Suprapubic skin (tissue), 3 donors: ENCODE measurements at regions not wholly inside any gene's neighbourhood (a gene's known extent, or its start where the extent isn't known, plus 50 kb on each side); places are given as distances from the start of the nearest gene placed in this dataset.

Experiments used
- EP300 ChIP-seq: sonication (generic); formaldehyde crosslinking; IDR thresholded peaks from one replicate; pipeline ENCODE4 v1.6.1; 2017; ENCODE audit warnings: antibody characterized with exemption
- TF ChIP-seq, protein P1 (sequence below), 2 donors: fragments of 200-600 bp in 1 of 2; fragments of 450-650 bp in 1 of 2; sonication (generic) in 1 of 2; IDR thresholded peaks; one replicate each; pipeline ENCODE4 v1.5.1; 2016 to 2019; ENCODE audit warnings: antibody characterized with exemption in 2 of 2, mild to moderate bottlenecking in 1 of 2, moderate library complexity in 1 of 2

DNA sequence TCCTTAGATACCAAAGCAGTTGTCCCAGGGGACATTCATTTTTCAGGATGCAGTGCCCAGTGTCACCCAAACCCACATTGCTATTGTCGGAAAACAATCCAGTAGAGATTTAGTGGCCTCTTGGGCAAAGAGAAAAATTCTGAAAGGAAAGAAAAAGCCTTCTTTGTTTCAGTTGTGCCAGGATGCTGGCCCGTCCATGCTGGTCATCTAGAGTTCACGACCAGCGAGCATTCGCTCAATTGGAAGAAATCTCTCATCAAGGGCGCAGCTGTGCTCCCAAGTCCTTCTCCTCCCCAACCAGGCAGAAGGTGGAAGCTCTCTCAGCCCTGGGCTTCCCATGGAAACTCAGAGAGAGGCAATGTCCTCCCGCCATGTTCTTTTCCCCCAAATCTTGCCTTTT is 123.7 kb downstream of the MTHFS start:
- TF ChIP-seq, protein P1, sequence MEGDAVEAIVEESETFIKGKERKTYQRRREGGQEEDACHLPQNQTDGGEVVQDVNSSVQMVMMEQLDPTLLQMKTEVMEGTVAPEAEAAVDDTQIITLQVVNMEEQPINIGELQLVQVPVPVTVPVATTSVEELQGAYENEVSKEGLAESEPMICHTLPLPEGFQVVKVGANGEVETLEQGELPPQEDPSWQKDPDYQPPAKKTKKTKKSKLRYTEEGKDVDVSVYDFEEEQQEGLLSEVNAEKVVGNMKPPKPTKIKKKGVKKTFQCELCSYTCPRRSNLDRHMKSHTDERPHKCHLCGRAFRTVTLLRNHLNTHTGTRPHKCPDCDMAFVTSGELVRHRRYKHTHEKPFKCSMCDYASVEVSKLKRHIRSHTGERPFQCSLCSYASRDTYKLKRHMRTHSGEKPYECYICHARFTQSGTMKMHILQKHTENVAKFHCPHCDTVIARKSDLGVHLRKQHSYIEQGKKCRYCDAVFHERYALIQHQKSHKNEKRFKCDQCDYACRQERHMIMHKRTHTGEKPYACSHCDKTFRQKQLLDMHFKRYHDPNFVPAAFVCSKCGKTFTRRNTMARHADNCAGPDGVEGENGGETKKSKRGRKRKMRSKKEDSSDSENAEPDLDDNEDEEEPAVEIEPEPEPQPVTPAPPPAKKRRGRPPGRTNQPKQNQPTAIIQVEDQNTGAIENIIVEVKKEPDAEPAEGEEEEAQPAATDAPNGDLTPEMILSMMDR (IDR thresholded peaks at IDR 0.05): no peak
- no peak for TF ChIP-seq EP300
